ENCODE measurements at regions not wholly inside any gene's neighbourhood (a gene's known extent, or its start where the extent isn't known, plus 50 kb on each side); places are given as distances from the start of the nearest gene placed in this dataset.
A peak's percentile ranks its signal among the peaks of the same experiment; 100 is the strongest.

GRCh38 chr1:194477908-194478307 is 1291.5 kb upstream of the B3GALT2 start:
- Histone ChIP-seq H3K9me3 (no peaks in the 10 kb centered on the region), H3K4me3 (ENCODE audit: low read depth, low read length) (no peak overlapping the region), H3K27me3 (no peaks in the 10 kb centered on the region), H3K4me1 (peaks cover 7% of the 10 kb centered on the region), H3K36me3 (no peaks in the 10 kb centered on the region)
- TF ChIP-seq CTCF (IDR thresholded peaks at IDR 0.05; ENCODE audit: low read depth, low read length) = no peak
- no peak for DNase-seq

- H3K4me3 ChIP-seq (ENCODE audit: low read depth, low read length) = no peak overlapping the region
- H3K4me1 ChIP-seq = peaks cover 7% of the 10 kb centered on the region
- no peaks in the 10 kb centered on the region for H3K9me3 ChIP-seq
- no peak for DNase-seq
- no peaks in the 10 kb centered on the region for H3K36me3 ChIP-seq
- no peaks in the 10 kb centered on the region for H3K27me3 ChIP-seq
- no peak for TF ChIP-seq CTCF (IDR thresholded peaks at IDR 0.05; ENCODE audit: low read depth, low read length)
Observed at GRCh38 chr1:194476872-194477271, 1290.5 kb upstream of the B3GALT2 start.

GRCh38 chr1:194476351-194476750 is 1289.9 kb upstream of the B3GALT2 start:
- no peaks in the 10 kb centered on the region for H3K27me3 ChIP-seq
- no peak for DNase-seq
- peaks cover 9% of the 10 kb centered on the region for H3K4me1 ChIP-seq
- H3K36me3 ChIP-seq = no peaks in the 10 kb centered on the region
- no peak for TF ChIP-seq CTCF (IDR thresholded peaks at IDR 0.05; ENCODE audit: low read depth, low read length)
- H3K4me3 ChIP-seq (ENCODE audit: low read depth, low read length) = no peak overlapping the region
- H3K9me3 ChIP-seq = no peaks in the 10 kb centered on the region

GRCh38 chr1:194474701-194475100 is 1288.3 kb upstream of the B3GALT2 start:
- Histone ChIP-seq H3K9me3 (no peaks in the 10 kb centered on the region), H3K4me1 (peaks cover 17% of the 10 kb centered on the region), H3K4me3 (ENCODE audit: low read depth, low read length) (no peak overlapping the region), H3K36me3 (no peaks in the 10 kb centered on the region), H3K27me3 (no peaks in the 10 kb centered on the region)
- no peak for TF ChIP-seq CTCF (IDR thresholded peaks at IDR 0.05; ENCODE audit: low read depth, low read length)
- DNase-seq = no peak

GRCh38 chr1:194473766-194474165 is 1287.4 kb upstream of the B3GALT2 start:
- Histone ChIP-seq H3K9me3 (no peaks in the 10 kb centered on the region), H3K4me1 (peaks cover 25% of the 10 kb centered on the region), H3K4me3 (ENCODE audit: low read depth, low read length) (no peak overlapping the region), H3K27me3 (no peaks in the 10 kb centered on the region), H3K36me3 (no peaks in the 10 kb centered on the region)
- TF ChIP-seq CTCF (IDR thresholded peaks at IDR 0.05; ENCODE audit: low read depth, low read length) = no peak
- no peak for DNase-seq

- H3K36me3 ChIP-seq = no peaks in the 10 kb centered on the region
- peak; percentile 53 for DNase-seq
- H3K9me3 ChIP-seq = no peaks in the 10 kb centered on the region
- peaks cover 18% of the 10 kb centered on the region for H3K4me1 ChIP-seq
- no peak overlapping the region for H3K4me3 ChIP-seq (ENCODE audit: low read depth, low read length)
- no peak for TF ChIP-seq CTCF (IDR thresholded peaks at IDR 0.05; ENCODE audit: low read depth, low read length)
- no peaks in the 10 kb centered on the region for H3K27me3 ChIP-seq
Observed at GRCh38 chr1:194469282-194469681, 1282.9 kb upstream of the B3GALT2 start.
